ENCODE measurements at regions not wholly inside any gene's neighbourhood (a gene's known extent, or its start where the extent isn't known, plus 50 kb on each side); places are given as distances from the start of the nearest gene placed in this dataset.

GRCh38 chr16:54780266-54780665, 150.4 kb upstream of the IRX5 start:
- TF ChIP-seq POLR2AphosphoS5 (IDR thresholded peaks at IDR 0.05; ENCODE audit: low read depth, low read length) (no peak), REST (IDR thresholded peaks at IDR 0.05; ENCODE audit: insufficient read depth in 1 of 2, low read depth in 2 of 2, low read length in 2 of 2) (no peak), TAF1 (IDR thresholded peaks at IDR 0.05; ENCODE audit: borderline replicate concordance, insufficient read depth, low read length) (no peak), SIN3A (IDR thresholded peaks at IDR 0.05; ENCODE audit: borderline replicate concordance, insufficient read depth, low read length) (no peak)

- TF ChIP-seq REST (IDR thresholded peaks at IDR 0.05; ENCODE audit: insufficient read depth in 1 of 2, low read depth in 2 of 2, low read length in 2 of 2) (no peak), TAF1 (IDR thresholded peaks at IDR 0.05; ENCODE audit: borderline replicate concordance, insufficient read depth, low read length) (no peak), FOXP2 (optimal IDR thresholded peaks at IDR 0.05; ENCODE audit: borderline replicate concordance, extremely low read depth, extremely low read length, insufficient read depth) (no peak), SIN3A (IDR thresholded peaks at IDR 0.05; ENCODE audit: borderline replicate concordance, insufficient read depth, low read length) (no peak), POLR2AphosphoS5 (IDR thresholded peaks at IDR 0.05; ENCODE audit: low read depth, low read length) (no peak)
These were observed 151.1 kb upstream of the IRX5 start for GRCh38 chr16:54779549-54779948.

- no peak for TF ChIP-seq SIN3A (IDR thresholded peaks at IDR 0.05; ENCODE audit: borderline replicate concordance, insufficient read depth, low read length)
- TF ChIP-seq TAF1 (IDR thresholded peaks at IDR 0.05; ENCODE audit: borderline replicate concordance, insufficient read depth, low read length): no peak
- TF ChIP-seq REST (IDR thresholded peaks at IDR 0.05; ENCODE audit: insufficient read depth in 1 of 2, low read depth in 2 of 2, low read length in 2 of 2): no peak
- TF ChIP-seq POLR2AphosphoS5 (IDR thresholded peaks at IDR 0.05; ENCODE audit: low read depth, low read length): no peak
- TF ChIP-seq FOXP2 (optimal IDR thresholded peaks at IDR 0.05; ENCODE audit: borderline replicate concordance, extremely low read depth, extremely low read length, insufficient read depth): no peak
These were observed 155.9 kb upstream of the IRX5 start for GRCh38 chr16:54774768-54775167.

- TF ChIP-seq POLR2AphosphoS5 (IDR thresholded peaks at IDR 0.05; ENCODE audit: low read depth, low read length) (no peak), TAF1 (IDR thresholded peaks at IDR 0.05; ENCODE audit: borderline replicate concordance, insufficient read depth, low read length) (no peak), REST (IDR thresholded peaks at IDR 0.05; ENCODE audit: insufficient read depth in 1 of 2, low read depth in 2 of 2, low read length in 2 of 2) (no peak), FOXP2 (optimal IDR thresholded peaks at IDR 0.05; ENCODE audit: borderline replicate concordance, extremely low read depth, extremely low read length, insufficient read depth) (no peak), SIN3A (IDR thresholded peaks at IDR 0.05; ENCODE audit: borderline replicate concordance, insufficient read depth, low read length) (no peak)
These were observed 158.3 kb upstream of the IRX5 start for GRCh38 chr16:54772400-54772799.

GRCh38 chr16:54766355-54766754, 164.3 kb upstream of the IRX5 start:
- no peak for TF ChIP-seq FOXP2 (optimal IDR thresholded peaks at IDR 0.05; ENCODE audit: borderline replicate concordance, extremely low read depth, extremely low read length, insufficient read depth)
- no peak for TF ChIP-seq POLR2AphosphoS5 (IDR thresholded peaks at IDR 0.05; ENCODE audit: low read depth, low read length)
- no peak for TF ChIP-seq REST (IDR thresholded peaks at IDR 0.05; ENCODE audit: insufficient read depth in 1 of 2, low read depth in 2 of 2, low read length in 2 of 2)
- no peak for TF ChIP-seq SIN3A (IDR thresholded peaks at IDR 0.05; ENCODE audit: borderline replicate concordance, insufficient read depth, low read length)
- no peak for TF ChIP-seq TAF1 (IDR thresholded peaks at IDR 0.05; ENCODE audit: borderline replicate concordance, insufficient read depth, low read length)
